NCI-H524 (cell line): ENCODE measurements at regions not wholly inside any gene's neighbourhood (a gene's known extent, or its start where the extent isn't known, plus 50 kb on each side); places are given as distances from the start of the nearest gene placed in this dataset.

ENCODE experiments used
- DNase-seq, 2 experiments: peaks; one replicate each; lab custom pipeline; 2025; lab: John Stamatoyannopoulos, UW

DNA sequence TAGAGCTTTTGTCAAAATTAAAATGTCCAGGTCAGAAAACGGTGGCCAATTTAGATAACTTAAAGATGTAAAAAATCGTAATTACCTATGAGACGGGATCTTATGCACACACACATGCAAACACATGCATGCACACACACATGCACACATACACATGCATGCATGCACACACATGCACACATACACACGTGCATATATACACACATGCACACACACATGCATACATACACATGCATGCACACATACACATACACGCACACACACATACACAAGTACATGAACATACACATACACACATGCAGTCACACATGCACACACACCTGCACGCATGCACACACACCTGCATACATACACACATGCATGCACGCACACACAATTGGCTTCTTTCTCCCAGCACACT lies 362.0 kb downstream of the IRX1 start:
- DNase-seq: no peak

DNA sequence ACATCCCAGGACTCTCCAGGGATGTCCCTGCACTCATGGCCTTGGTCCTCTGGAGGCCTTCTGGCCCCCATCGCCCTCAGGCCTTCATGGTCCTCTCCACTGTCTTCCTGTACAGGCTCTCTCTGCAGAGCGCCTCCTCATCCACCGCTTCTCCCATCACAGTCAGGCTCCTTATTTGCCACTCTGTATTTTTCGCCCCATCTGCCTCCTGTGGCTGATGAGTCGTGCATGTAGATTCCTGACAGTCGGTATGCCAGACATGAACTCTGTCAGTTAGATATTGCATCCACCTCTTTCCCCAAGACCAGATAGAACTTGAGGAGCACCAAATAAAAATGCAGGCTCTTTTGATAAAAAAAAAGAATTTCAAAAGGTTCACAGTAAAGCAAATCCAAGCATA lies 362.8 kb downstream of the IRX1 start:
- DNase-seq: no peak

DNA sequence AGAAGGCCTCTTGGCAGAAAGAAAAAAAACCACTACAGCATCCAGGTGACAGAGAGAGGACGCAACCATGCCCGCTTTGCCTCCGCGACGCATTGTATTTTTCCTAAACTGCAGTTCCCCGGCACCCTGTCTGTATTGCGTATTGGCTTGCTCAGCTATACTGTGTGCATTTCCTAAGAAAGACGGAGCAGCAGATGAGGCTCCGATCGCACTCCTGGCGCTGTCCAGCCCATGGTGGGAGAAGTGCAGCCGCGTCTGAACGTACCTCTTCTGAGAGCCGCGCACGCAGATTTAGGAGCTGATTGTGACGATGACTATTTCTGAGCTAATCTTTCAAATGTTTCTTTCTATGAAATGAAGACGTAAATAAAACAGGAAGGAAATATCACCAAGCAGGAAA lies 366.5 kb downstream of the IRX1 start:
- DNase-seq: no peak

DNA sequence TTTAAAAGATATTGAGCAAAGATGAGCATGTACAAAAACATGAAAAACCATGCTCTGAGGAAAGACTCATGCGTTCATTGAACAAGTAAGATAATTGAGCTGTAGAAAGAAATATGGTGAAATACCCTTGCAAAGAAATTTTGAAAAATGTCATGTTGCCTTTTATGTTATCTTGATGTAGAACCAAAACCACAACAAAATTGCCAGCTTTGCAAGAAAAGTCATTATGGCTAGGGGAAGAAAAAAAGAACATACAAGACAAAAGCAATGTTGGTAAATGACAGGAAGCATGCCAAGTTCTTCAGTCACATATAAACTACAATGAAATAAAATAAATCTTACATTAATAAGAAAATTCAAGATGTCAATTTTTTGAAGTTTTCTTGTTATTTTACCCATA lies 368.0 kb downstream of the IRX1 start:
- DNase-seq: no peak

DNA sequence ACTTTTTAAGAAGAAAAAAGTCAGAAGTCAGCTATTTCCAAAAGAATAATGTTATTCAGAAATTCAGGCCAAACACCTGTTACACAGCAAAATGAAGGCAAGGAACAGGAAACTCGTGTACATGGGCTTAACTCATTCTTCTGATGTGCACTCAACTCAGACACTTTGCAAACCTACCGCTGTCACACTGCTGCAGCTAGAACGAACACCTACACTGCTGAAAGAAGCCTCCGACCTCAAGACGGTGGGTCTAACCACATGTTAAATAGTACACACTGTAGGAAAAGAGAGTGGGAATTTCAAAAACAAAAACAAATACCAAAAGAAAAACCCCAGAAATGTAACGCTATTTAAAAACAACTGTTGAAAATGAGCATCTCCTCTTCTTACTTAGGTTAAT lies 384.5 kb downstream of the IRX1 start:
- DNase-seq: no peak

DNA sequence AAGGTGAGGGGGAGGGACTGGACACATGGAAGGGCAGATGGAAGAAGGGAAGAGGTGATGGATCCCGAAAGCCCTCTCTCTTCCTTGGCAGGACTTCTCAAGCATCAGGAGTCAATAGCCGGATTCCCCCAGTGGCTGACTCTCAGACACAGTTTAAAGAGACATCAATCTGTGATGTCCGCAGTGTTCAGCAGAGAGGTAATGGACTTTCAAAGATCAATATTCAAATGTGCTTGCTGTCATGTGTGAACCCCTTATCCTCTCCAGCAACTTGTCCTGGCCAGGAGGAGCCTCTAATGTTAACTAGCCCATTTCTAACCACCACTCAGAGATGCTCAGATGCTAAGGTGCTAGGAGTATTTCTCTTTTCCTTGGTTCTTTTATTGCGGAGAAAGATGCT lies 392.2 kb downstream of the IRX1 start:
- DNase-seq: peak; percentile 70 to 83

DNA sequence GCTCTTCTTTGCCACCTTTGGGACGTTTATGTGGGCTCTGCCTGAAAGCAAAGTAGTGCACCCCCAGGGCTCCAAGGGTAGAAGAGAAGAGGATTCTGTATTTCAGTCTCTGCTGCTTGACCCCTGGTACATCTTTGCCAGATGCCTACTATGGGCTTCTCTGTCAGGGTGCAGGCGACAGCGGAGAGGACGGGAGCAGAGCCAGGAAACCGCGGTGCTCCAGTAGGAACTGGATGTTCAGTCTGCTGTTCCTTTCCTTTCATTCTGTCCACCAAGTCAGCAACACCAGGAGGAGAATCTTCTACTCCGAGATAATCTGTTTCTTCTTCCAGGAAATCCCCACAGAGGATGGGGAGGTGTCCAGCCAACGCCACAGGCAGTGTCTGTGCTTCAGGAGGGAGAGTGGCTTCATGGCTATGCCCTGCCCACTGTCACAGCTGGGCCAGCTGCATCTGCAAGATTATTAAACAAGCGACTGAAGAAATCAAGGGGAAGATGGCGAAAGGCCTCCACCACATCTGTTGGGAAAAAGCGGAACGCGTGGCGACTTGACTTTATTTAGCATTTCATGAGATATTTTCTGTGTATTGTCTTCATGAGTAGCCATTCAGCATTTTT lies 398.3 kb downstream of the IRX1 start:
- DNase-seq: no peak

DNA sequence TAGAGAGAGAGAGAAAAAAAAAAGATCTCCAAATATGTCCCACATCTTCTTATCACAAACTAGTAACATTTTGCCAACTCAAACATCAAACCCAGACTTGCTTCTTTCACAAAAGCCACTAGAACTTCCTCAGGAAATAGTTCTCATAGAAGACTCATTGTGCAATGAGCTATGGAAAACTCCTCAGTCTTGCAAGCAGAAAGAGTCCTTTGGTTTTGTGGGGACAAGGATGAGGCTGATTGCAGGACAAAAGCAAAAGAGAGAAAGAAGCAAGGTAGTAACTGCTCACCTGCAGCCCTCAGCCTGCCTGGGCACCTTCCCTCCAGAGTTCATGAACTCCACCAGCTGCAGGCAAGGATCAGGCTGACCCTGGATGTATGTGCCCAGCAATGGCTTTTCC lies 399.0 kb downstream of the IRX1 start:
- no peak for DNase-seq

DNA sequence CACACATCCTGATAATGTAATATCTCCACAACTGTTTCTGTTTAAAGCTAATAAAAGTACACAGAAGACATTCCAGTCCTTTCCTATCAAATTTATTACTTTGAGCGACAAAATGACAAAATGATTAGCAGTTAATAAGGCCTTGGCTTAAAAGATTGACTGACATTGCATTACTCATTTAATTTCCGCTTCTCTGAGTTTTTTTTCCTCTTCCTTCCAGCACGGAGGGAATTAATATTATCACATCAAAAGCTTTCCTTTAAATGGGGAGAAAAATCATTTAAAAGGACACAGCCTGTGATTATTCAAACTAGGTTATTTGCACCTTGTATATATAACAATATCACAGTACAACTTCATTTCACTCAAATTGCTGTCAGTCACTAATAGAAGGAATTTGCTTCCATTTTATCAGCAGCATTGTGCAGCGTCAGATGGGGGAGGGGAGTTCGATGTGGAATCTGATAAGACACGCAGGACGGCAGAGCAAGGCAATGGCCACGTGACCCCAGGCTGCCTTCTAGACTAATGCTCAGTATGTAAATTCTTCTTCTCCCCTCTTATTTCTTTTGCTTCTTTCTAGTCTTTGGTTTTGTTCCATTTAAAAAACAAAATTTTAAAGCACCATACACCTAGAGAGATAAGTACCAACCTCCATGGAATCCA lies 400.5 kb downstream of the IRX1 start:
- no peak for DNase-seq

DNA sequence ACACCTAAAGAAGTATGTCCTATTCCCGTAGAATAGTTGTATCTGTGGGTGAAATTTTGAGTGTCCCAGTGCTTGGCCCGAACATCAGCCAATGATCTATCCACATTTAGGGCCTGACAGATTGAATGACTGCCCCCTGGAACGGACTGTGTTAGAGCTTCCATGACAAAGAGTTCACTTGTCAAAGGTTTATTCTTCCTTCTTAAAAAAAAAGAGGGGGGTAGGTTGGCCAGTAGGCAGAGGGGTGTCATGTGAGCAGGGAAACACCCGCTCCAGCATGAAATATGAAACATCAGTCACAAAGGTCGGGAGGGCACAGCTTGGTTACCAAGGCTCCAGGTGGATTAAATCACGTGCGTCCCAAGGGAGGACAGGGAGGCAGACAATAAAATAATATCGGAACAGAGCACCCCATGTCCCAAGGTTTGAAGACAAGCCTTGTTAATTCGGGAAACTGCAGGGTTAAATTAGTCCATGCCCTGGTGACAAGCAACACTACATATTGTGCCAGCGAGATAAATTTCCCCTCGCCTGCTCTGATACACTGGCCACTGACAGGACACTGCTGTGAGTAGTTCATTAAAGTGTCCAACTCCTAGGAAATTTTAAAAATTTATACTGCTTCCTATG lies 401.2 kb downstream of the IRX1 start:
- peak; percentile 28 to 56 for DNase-seq

DNA sequence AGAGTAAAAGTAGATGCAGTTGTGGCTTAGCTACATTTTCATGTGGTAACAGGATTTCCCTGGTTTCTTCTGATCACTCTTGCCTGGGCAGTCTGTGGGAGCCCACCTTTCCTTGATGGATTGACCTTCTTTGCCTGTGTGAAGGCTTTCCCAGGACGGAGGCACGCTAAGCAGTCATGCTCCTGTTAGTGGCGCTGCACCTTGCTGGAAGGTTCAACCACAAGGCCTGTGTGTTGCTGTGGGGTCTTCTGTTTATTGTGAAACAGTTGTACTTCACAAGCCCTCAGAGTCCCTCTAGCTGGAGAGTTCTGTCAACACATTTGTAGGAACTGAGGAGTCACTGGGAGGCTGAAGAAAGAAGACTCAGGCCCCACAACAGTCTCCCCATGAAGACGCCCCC lies 402.0 kb downstream of the IRX1 start:
- no peak for DNase-seq

DNA sequence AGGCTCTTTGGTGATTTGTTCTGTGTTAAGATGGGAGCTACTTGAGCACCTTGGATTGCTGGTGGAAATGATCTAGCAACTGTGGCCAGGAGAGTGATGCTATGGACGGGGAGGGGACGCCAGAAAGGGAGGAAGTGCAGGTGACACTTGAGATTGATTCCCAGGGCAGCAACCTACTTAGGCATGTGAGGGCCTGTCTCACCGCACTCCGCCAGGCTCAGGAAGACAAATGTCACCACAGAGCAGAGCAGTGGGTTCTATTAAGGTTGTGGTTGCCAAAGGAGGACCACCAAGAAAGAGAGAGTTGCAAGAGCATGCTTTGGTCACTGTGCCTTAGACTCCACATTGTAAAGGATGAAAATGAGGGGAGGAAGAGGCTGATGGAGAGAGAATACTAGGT lies 404.3 kb downstream of the IRX1 start:
- no peak for DNase-seq

DNA sequence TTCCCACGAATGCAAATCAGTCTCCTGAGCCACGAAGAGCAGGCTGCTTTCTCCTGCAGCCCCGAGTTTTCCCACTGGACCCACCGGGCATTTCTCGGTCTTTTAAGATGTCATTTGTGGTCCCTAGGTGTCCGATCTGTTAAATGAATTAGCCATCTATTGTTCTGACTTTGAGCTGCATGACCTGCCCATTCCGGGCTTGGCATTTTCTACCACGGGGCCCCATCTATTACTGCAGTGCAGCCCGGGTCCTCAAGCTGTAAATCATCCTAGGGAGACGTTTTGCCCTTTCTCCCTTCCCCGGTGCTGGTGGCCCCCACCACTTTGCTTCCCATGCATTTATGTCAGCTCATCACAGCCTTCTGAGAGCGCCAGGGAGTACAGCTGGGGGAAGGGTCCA lies 405.4 kb downstream of the IRX1 start:
- DNase-seq: no peak

DNA sequence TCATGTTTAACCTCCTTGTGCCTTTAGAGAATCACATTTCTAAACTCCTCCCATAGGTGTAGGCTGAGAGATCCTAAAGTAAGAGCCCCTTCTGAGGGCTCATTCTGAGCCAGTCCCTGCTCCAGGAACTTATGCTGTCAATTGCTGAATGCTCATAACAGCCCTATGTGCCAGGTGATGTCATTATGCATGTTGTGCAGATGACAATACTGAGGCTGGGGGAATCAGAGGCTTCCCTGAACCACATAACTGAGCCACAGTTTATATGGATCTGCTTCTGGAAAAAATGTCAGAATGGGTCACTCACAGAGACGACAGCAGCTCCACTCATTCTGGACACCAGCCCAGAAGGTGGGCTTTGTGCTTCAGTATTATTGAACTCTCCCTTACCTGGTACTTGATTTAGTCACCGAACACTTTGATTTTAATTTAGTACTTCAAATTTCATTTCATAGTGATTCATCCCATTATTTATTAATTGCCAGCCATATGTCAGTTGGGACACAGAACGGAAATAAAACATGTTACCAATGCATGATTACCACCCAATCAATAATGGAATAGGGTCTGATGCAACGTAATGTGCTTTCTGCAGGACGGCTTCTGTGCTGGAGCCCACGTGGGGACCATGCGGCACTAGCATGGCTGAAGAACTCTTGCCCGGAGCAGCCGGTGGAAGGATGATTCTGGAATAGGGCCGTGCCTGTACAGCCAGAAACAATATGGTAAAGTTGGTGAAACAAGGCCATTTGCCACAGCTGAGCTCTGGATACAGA lies 406.3 kb downstream of the IRX1 start:
- no peak for DNase-seq

DNA sequence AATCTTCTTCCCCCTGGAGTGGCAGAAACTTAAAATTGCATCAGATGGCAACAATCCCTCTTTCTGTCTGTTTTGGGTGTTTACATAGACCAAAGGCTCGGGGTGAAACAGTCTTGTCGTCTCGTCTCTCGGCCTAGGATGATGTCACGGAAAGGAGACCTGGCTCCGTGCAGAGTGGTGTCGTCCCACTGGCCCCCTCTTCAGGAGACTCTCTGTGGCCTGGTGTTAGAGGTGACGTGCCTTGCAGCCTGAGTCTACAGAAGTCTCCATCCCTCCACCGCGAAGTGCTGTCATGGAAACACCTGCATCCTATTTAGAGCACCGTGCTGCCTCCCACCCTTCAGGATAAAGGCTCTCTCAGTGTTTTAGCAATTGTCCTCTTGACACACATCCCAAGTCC lies 409.7 kb downstream of the IRX1 start:
- no peak for DNase-seq

DNA sequence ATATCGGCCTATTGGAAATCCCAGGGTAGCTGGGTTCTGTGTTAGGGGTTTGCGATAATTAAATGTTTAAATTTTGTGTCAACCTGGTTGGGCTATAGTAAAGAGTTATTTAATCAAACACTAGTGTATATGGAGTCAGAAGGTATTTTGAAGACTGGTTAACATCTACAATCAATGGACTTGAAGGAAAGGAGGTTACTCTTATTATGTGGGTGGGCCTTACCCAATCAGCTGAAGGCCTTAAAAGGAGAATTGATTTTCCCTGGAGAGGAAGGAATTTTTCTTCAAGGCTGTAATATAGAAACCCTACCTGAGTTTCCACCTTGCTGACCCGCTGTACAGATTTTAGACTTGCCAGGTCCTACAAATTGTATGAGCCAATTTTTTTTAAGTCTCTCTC lies 411.4 kb downstream of the IRX1 start:
- no peak for DNase-seq

DNA sequence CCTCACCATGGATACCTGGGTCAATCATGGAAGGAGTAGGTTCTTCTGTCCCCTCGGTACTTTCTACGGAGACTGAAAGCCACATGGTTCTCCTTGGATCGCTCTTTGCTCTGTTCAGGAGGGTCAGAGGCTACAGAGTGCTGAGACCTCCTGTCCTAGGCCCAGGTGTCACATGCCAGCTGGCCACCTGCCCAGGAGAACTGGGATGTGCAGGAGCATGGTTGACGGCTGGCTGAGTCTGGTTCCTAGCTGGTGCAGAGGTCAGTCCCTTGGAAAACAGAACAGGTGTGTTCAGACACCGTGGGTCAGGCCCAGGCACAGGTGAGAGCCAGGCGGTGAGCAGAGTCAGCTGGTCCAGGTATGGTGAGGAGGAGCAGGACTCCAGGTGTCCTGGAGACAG lies 416.3 kb downstream of the IRX1 start:
- no peak for DNase-seq

DNA sequence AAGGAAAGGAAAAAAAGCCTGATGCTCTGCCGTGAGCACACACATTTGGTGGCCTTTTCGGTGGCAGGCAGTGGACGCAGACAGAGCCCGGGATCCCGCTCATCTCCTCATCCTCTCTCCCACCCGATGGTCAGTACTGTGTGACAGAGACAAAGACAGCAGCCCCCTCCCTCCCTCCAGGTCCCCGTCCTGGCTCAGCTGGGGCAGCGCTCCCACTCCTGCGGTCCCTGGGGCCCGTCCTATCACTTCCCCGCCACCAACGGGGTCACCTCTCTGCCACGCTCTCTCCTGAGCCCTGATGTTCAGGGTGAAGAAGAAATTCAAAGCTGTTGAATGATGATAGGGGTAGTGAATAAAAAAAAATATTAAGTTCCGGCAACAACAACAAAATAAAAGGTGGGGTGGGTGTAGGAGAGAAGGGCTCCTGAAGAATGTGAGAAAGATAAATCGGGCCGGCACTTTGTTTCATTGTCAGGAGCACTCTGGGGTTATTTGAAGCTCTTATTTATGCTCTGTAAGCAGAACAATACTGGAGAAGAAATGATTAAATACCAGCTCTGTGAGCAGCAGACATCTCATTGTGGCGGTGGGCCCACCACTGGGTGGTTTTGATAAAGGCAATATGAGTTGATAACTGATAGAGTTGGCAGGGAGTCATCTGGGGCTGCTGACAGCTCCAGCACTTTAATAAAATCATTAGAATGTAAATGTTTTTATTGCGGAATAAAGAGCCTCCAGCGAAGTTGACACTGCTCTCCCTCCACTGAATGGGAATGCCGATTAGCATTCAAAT lies 417.7 kb downstream of the IRX1 start:
- no peak for DNase-seq

DNA sequence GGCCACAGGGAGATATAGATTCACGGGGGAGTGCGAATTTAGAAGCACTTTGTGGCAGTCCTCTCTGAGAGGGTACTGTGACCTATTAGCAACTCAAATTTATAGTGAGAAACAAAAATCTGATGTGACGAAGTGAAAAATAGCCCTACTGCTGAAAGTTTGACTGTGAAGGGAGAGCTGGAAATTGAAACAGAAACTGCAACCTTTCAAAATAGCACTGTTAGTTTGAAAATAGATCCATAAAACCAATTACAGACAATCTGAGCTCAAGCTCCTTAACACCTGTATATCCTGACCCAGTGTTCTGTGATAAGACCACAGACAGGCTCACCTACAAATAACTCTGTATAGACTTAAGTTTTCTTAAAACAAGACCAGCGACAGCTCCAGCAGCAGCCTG lies 420.1 kb downstream of the IRX1 start:
- no peak for DNase-seq

DNA sequence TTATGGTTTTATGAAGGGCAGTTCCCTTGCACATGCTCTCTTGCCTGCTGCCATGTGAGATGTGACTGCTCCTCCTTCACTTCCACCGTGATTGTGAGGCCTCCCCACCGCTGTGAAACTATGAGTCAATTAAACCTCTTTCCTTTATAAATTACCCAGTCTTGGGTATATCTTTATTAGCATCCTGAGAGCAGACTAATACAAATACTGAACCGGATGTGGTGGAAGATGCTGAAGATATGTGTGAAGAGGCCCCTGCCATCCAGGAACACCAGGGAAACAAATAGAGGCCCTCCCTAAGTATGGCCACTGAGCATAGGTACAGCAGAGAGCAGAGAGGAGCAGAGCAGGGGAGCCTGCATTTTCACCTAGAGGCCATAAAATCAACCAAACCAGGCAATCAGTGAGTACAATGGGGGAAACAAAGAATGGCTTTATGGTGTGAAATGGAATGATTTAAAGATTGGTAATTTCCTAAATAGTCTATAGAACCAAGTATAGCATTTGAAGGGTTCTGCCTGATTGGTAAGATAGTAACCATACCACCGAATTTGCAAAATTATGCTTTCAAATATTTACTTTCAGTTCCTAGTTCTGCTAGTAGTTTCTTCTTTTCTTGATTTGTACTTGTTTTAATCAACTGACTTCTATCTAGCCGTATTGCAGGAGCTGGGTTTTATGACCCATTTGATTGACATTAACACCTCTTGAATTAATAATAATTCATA lies 421.6 kb downstream of the IRX1 start:
- DNase-seq: no peak

DNA sequence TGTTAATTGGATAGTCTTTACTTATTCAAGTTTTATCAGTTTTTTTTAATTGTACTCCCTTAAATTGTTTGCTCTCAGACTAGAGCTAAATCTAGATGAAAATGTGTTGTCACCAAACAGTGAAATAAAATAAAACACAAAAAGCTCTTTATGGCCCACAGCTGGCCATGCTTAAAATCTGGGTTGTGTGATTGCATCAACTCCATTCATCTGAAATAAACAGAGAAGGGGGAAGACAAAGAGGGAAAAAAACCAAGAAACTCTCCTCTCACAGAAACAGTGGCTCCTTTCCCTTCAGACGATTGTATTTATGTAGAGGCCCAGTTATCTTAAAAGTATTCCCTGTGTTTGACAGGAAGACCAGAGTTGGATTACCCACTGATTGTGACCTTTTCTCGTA lies 422.4 kb downstream of the IRX1 start:
- DNase-seq: no peak
